GM23338 (cell line): ENCODE measurements at regions not wholly inside any gene's neighbourhood (a gene's known extent, or its start where the extent isn't known, plus 50 kb on each side); places are given as distances from the start of the nearest gene placed in this dataset.

Source experiments
- ATAC-seq: fragments of 200-7000 bp; cut with Tn5 transposase; 3 replicates; pipeline ENCODE4 v1.9.1; 2020
- DNase-seq: peaks from one replicate; pipeline ENCODE4 v3.0.0-alpha.2; 2015; ENCODE audit warnings: low spot score
- H2AFZ ChIP-seq: fragments of 200-600 bp; sonication (generic); 2 replicates; pipeline ENCODE4 v1.8.0; 2016; ENCODE audit warnings: antibody characterized with exemption, mild to moderate bottlenecking, moderate library complexity
- H3F3A ChIP-seq: fragments of 200-600 bp; sonication (generic); replicated peaks from 2 replicates; pipeline ENCODE4 v1.8.0; 2017; ENCODE audit warnings: antibody characterized with exemption, mixed run types, low read depth
- H3K27ac ChIP-seq: fragments of 200-600 bp; sonication (generic); 2 replicates; pipeline ENCODE4 v1.6.1; 2016; ENCODE audit warnings: low read depth
- H3K27me3 ChIP-seq: fragments of 200-600 bp; sonication (generic); 2 replicates; pipeline ENCODE4 v1.8.0; 2016; ENCODE audit warnings: mild to moderate bottlenecking, mixed run types, moderate library complexity; ENCODE audit not compliant: insufficient read depth
- H3K36me3 ChIP-seq: fragments of 200-600 bp; sonication (generic); 2 replicates; pipeline ENCODE4 v1.8.0; 2016; ENCODE audit warnings: mild to moderate bottlenecking; ENCODE audit not compliant: insufficient read depth
- H3K4me1 ChIP-seq: fragments of 200-600 bp; sonication (generic); 2 replicates; pipeline ENCODE4 v1.8.0; 2016; ENCODE audit warnings: mild to moderate bottlenecking, moderate library complexity; ENCODE audit not compliant: insufficient read depth
- H3K4me2 ChIP-seq: fragments of 200-600 bp; sonication (generic); 2 replicates; pipeline ENCODE4 v1.7.1; 2017; ENCODE audit warnings: mixed run types
- H3K4me3 ChIP-seq: fragments of 200-600 bp; sonication (generic); 2 replicates; pipeline ENCODE4 v1.6.1; 2016; ENCODE audit warnings: mixed run types
- H3K79me2 ChIP-seq: fragments of 200-600 bp; sonication (generic); replicated peaks from 2 replicates; pipeline ENCODE4 v1.8.0; 2017; ENCODE audit warnings: mild to moderate bottlenecking; ENCODE audit not compliant: insufficient read depth
- H3K9me2 ChIP-seq: fragments of 200-600 bp; sonication (generic); 2 replicates; pipeline ENCODE4 v1.8.0; 2017; ENCODE audit not compliant: insufficient read depth
- H4K20me1 ChIP-seq: fragments of 200-600 bp; sonication (generic); replicated peaks from 2 replicates; pipeline ENCODE4 v1.8.0; 2017; ENCODE audit warnings: mild to moderate bottlenecking; ENCODE audit not compliant: insufficient read depth
- H3K27ac Mint-ChIP-seq: 2 replicates; pipeline ENCODE4 v1.8.0; 2020; ENCODE audit warnings: inconsistent platforms, mild to moderate bottlenecking, moderate library complexity, mixed read lengths
- H3K27me3 Mint-ChIP-seq: 3 replicates; pipeline ENCODE4 v1.8.0; 2022; ENCODE audit warnings: low read depth, mild to moderate bottlenecking, moderate library complexity, mixed read lengths, inconsistent platforms; ENCODE audit not compliant: insufficient read depth, poor library complexity
- H3K36me3 Mint-ChIP-seq: 3 replicates; pipeline ENCODE4 v1.8.0; 2021; ENCODE audit warnings: low read depth, mild to moderate bottlenecking, inconsistent platforms, moderate library complexity, mixed read lengths
- H3K4me1 Mint-ChIP-seq: 3 replicates; pipeline ENCODE4 v1.8.0; 2020; ENCODE audit warnings: mild to moderate bottlenecking, inconsistent platforms, mixed read lengths
- H3K4me3 Mint-ChIP-seq: 3 replicates; pipeline ENCODE4 v1.8.0; 2021; ENCODE audit warnings: moderate library complexity, mild to moderate bottlenecking, inconsistent platforms, mixed read lengths
- H3K9me3 Mint-ChIP-seq: 3 replicates; pipeline ENCODE4 v1.8.0; 2020; ENCODE audit warnings: moderate library complexity, mild to moderate bottlenecking, inconsistent platforms, mixed read lengths
- CTCF ChIP-seq, 2 experiments: fragments of 200-600 bp in 1 of 2; sonication (generic) in 1 of 2; conservative IDR thresholded peaks; 2 replicates each; pipeline versions ENCODE4 v1.5.1 to v1.6.1; 2016 to 2017; ENCODE audit warnings: antibody characterized with exemption in 2 of 2, low read depth in 2 of 2, mild to moderate bottlenecking in 2 of 2, moderate library complexity in 1 of 2
- ETS1 ChIP-seq: IDR thresholded peaks from 2 replicates; pipeline ENCODE4 v1.6.1; 2016; ENCODE audit warnings: antibody characterized with exemption
- EZH2 ChIP-seq: fragments of 200-600 bp; sonication (generic); IDR thresholded peaks from one replicate; pipeline ENCODE4 v1.8.0; 2017; ENCODE audit warnings: antibody characterized with exemption, mild to moderate bottlenecking, low read depth; ENCODE audit not compliant: unreplicated experiment
- EZH2phosphoT487 ChIP-seq: fragments of 200-600 bp; sonication (generic); IDR thresholded peaks from one replicate; pipeline ENCODE4 v1.8.1; 2018; ENCODE audit warnings: antibody characterized with exemption; ENCODE audit not compliant: unreplicated experiment
- JUNB ChIP-seq: IDR thresholded peaks from one replicate; pipeline ENCODE4 v1.6.1; 2016; ENCODE audit warnings: antibody characterized with exemption; ENCODE audit not compliant: unreplicated experiment
- NANOG ChIP-seq: IDR thresholded peaks from 2 replicates; pipeline ENCODE4 v1.6.1; 2016; ENCODE audit warnings: antibody characterized with exemption, borderline replicate concordance
- REST ChIP-seq: IDR thresholded peaks from one replicate; pipeline ENCODE4 v1.6.1; 2018; ENCODE audit warnings: antibody characterized with exemption; ENCODE audit not compliant: unreplicated experiment
- STAT1 ChIP-seq: IDR thresholded peaks from one replicate; pipeline ENCODE4 v1.6.1; 2016; ENCODE audit warnings: antibody characterized with exemption; ENCODE audit not compliant: unreplicated experiment
- ZNF114 ChIP-seq: fragments of 250-450 bp; sonication (Bioruptor Pico); IDR thresholded peaks from 2 replicates; pipeline ENCODE4 v1.5.0; 2020; ENCODE audit warnings: mild to moderate bottlenecking, moderate library complexity
- ZNF331 ChIP-seq: fragments of 250-450 bp; sonication (Bioruptor Pico); IDR thresholded peaks from 2 replicates; pipeline ENCODE4 v1.5.0; 2020; ENCODE audit warnings: low read depth, mild to moderate bottlenecking, moderate library complexity
- ZNF462 ChIP-seq: fragments of 250-450 bp; sonication (Bioruptor Pico); IDR thresholded peaks from 2 replicates; pipeline ENCODE4 v1.5.0; 2020; ENCODE audit warnings: mild to moderate bottlenecking, moderate library complexity

GRCh38 chr1:232474826-232475225 lies 155.1 kb downstream of the SIPA1L2 start (continued):
- no peak for TF ChIP-seq ZNF462 (CRISPR knock-in tag)
- no peak for TF ChIP-seq EZH2phosphoT487
- no peak for TF ChIP-seq EZH2
- no peak for TF ChIP-seq ZNF331 (CRISPR knock-in tag)
- TF ChIP-seq STAT1, result no peak
- no peak for TF ChIP-seq ETS1
- TF ChIP-seq NANOG, result no peak

- Mint-ChIP-seq H3K27ac (no peak overlapping the region), H3K27me3 (peaks cover 2% of the 10 kb centered on the region), H3K4me1 (peaks cover 41% of the 10 kb centered on the region), H3K9me3 (no peaks in the 10 kb centered on the region), H3K4me3 (no peak overlapping the region), H3K36me3 (no peaks in the 10 kb centered on the region)
- Histone ChIP-seq H3K9me2 (no peaks in the 10 kb centered on the region), H2AFZ (no peak overlapping the region), H3K27ac (no peak overlapping the region), H3K27me3 (peaks cover 17% of the 10 kb centered on the region), H3K4me3 (no peak overlapping the region), H4K20me1 (no peaks in the 10 kb centered on the region), H3K36me3 (no peaks in the 10 kb centered on the region), H3K4me2 (no peak overlapping the region), H3K4me1 (peaks cover 30% of the 10 kb centered on the region), H3F3A (no peaks in the 10 kb centered on the region), H3K79me2 (no peaks in the 10 kb centered on the region)
- DNase-seq (no peak), ATAC-seq (no peak)
- TF ChIP-seq STAT1 (no peak), EZH2phosphoT487 (no peak), ZNF114 (CRISPR knock-in tag) (no peak), CTCF (conservative IDR thresholded peaks at IDR 0.05; ENCODE audit: low read depth in 2 of 2) (no peak), REST (no peak), JUNB (no peak), NANOG (no peak), ETS1 (no peak), ZNF331 (CRISPR knock-in tag) (no peak)
Measured at GRCh38 chr1:232473900-232474299, 156.0 kb downstream of the SIPA1L2 start.
